ENCODE measurements at regions not wholly inside any gene's neighbourhood (a gene's known extent, or its start where the extent isn't known, plus 50 kb on each side); places are given as distances from the start of the nearest gene placed in this dataset.
"Not testable (repeated sequence)": the region's sequence is repeated elsewhere in the genome, so short reads cannot be mapped to it uniquely, and the experiment has no call there.

GRCh38 chr2:207344596-207345394 is 179.0 kb upstream of the KLF7 start:
- TF ChIP-seq TAF1 (IDR thresholded peaks at IDR 0.05; ENCODE audit: low read depth); EZH2 (IDR thresholded peaks at IDR 0.05; ENCODE audit: borderline replicate concordance, insufficient read depth, low read length, poor library complexity, severe bottlenecking); POLR2AphosphoS5 (IDR thresholded peaks at IDR 0.05); RAD21 (conservative IDR thresholded peaks at IDR 0.05); EP300 (conservative IDR thresholded peaks at IDR 0.05; ENCODE audit: poor library complexity, severe bottlenecking); SMC3 (conservative IDR thresholded peaks at IDR 0.05; ENCODE audit: poor library complexity); MXI1 (conservative IDR thresholded peaks at IDR 0.05; ENCODE audit: poor library complexity, severe bottlenecking): not testable (repeated sequence)
- TF ChIP-seq, protein P1, sequence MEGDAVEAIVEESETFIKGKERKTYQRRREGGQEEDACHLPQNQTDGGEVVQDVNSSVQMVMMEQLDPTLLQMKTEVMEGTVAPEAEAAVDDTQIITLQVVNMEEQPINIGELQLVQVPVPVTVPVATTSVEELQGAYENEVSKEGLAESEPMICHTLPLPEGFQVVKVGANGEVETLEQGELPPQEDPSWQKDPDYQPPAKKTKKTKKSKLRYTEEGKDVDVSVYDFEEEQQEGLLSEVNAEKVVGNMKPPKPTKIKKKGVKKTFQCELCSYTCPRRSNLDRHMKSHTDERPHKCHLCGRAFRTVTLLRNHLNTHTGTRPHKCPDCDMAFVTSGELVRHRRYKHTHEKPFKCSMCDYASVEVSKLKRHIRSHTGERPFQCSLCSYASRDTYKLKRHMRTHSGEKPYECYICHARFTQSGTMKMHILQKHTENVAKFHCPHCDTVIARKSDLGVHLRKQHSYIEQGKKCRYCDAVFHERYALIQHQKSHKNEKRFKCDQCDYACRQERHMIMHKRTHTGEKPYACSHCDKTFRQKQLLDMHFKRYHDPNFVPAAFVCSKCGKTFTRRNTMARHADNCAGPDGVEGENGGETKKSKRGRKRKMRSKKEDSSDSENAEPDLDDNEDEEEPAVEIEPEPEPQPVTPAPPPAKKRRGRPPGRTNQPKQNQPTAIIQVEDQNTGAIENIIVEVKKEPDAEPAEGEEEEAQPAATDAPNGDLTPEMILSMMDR (IDR thresholded peaks at IDR 0.05; ENCODE audit: poor library complexity, severe bottlenecking) = not testable (repeated sequence)
- TF ChIP-seq, protein P2, sequence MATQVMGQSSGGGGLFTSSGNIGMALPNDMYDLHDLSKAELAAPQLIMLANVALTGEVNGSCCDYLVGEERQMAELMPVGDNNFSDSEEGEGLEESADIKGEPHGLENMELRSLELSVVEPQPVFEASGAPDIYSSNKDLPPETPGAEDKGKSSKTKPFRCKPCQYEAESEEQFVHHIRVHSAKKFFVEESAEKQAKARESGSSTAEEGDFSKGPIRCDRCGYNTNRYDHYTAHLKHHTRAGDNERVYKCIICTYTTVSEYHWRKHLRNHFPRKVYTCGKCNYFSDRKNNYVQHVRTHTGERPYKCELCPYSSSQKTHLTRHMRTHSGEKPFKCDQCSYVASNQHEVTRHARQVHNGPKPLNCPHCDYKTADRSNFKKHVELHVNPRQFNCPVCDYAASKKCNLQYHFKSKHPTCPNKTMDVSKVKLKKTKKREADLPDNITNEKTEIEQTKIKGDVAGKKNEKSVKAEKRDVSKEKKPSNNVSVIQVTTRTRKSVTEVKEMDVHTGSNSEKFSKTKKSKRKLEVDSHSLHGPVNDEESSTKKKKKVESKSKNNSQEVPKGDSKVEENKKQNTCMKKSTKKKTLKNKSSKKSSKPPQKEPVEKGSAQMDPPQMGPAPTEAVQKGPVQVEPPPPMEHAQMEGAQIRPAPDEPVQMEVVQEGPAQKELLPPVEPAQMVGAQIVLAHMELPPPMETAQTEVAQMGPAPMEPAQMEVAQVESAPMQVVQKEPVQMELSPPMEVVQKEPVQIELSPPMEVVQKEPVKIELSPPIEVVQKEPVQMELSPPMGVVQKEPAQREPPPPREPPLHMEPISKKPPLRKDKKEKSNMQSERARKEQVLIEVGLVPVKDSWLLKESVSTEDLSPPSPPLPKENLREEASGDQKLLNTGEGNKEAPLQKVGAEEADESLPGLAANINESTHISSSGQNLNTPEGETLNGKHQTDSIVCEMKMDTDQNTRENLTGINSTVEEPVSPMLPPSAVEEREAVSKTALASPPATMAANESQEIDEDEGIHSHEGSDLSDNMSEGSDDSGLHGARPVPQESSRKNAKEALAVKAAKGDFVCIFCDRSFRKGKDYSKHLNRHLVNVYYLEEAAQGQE (IDR thresholded peaks at IDR 0.05; ENCODE audit: borderline replicate concordance) = not testable (repeated sequence)
